SK-N-SH (cell line): ENCODE measurements at regions not wholly inside any gene's neighbourhood (a gene's known extent, or its start where the extent isn't known, plus 50 kb on each side); places are given as distances from the start of the nearest gene placed in this dataset.

Experiments used
- CTCF ChIA-PET: fragments of 300-600, 350-600 bp; formaldehyde crosslinking; extraction: SDS; loops from one replicate; lab custom pipeline; 2021; lab: Yijun Ruan, JAX
- POLR2A ChIA-PET: fragments of 350-600 bp; sonication (Branson Sonifier 250); formaldehyde crosslinking; extraction: SDS; loops from one replicate; lab custom pipeline; 2020; ENCODE audit warnings: antibody characterized with exemption, inconsistent platforms; lab: Yijun Ruan, JAX
- DNase-seq: peaks from one replicate; pipeline ENCODE4 v3.0.0; 2012
- H2AFZ ChIP-seq: fragments of 200-600 bp; sonication (generic); 2 replicates; pipeline ENCODE4 v1.8.1; 2016; ENCODE audit warnings: antibody characterized with exemption, mild to moderate bottlenecking, low read depth
- H3F3A ChIP-seq: fragments of 200-600 bp; sonication (generic); replicated peaks from 2 replicates; pipeline ENCODE3; 2016; ENCODE audit warnings: antibody characterized with exemption, mild to moderate bottlenecking; ENCODE audit not compliant: insufficient read depth
- H3K27ac ChIP-seq, 2 experiments: fragments of 200-500 bp in 1 of 2; fragments of 200-600 bp in 1 of 2; sonication (Bioruptor generic) in 1 of 2; sonication (generic), shearing (Covaris generic) in 1 of 2; 2 replicates each; pipeline versions ENCODE4 v1.5.1 to v1.6.1; 2014 to 2016; ENCODE audit warnings: low read depth in 2 of 2, inconsistent platforms in 1 of 2, low read length in 1 of 2, mild to moderate bottlenecking in 1 of 2, mixed read lengths in 1 of 2
- H3K27me3 ChIP-seq: fragments of 200-600 bp; sonication (generic), shearing (Covaris generic); 2 replicates; pipeline ENCODE4 v1.6.1; 2016; ENCODE audit warnings: mixed run types; ENCODE audit not compliant: insufficient read depth
- H3K36me3 ChIP-seq, 2 experiments: fragments of 200-500 bp in 1 of 2; fragments of 200-600 bp in 1 of 2; sonication (Bioruptor generic) in 1 of 2; sonication (generic) in 1 of 2; replicated peaks in 1 of 2; 2 replicates each; pipeline versions ENCODE3 to v1.5.1; 2014 to 2016; ENCODE audit warnings: low read length in 1 of 2, mild to moderate bottlenecking in 1 of 2; ENCODE audit not compliant: insufficient read depth in 2 of 2, control insufficient read depth in 1 of 2
- H3K4me1 ChIP-seq, 2 experiments: fragments of 200-500 bp in 1 of 2; fragments of 200-600 bp in 1 of 2; sonication (Bioruptor generic) in 1 of 2; sonication (generic), shearing (Covaris generic) in 1 of 2; 2 replicates each; pipeline versions ENCODE4 v1.5.1 to v1.6.1; 2014 to 2016; ENCODE audit warnings: low read depth in 1 of 2, low read length in 1 of 2, mixed run types in 1 of 2; ENCODE audit not compliant: insufficient read depth in 2 of 2, control insufficient read depth in 1 of 2
- H3K4me2 ChIP-seq: fragments of 200-600 bp; sonication (generic), shearing (Covaris generic); 2 replicates; pipeline ENCODE4 v1.6.1; 2017; ENCODE audit warnings: mixed run types
- H3K4me3 ChIP-seq, 2 experiments: fragments of 200-500 bp in 1 of 2; fragments of 200-600 bp in 1 of 2; sonication (Bioruptor generic) in 1 of 2; sonication (generic), shearing (Covaris generic) in 1 of 2; 2 replicates each; pipeline versions ENCODE4 v1.5.1 to v1.8.1; 2014 to 2016; ENCODE audit warnings: low read depth in 2 of 2, inconsistent platforms in 1 of 2, low read length in 1 of 2, mild to moderate bottlenecking in 1 of 2, mixed read lengths in 1 of 2, moderate library complexity in 1 of 2
- H3K79me2 ChIP-seq: fragments of 200-600 bp; sonication (generic); 2 replicates; pipeline ENCODE4 v1.8.1; 2017; ENCODE audit warnings: mild to moderate bottlenecking; ENCODE audit not compliant: insufficient read depth
- H3K9ac ChIP-seq: fragments of 200-600 bp; sonication (generic); 2 replicates; pipeline ENCODE4 v1.6.1; 2017; ENCODE audit warnings: mixed run types
- H3K9me2 ChIP-seq: fragments of 200-600 bp; sonication (generic); 2 replicates; pipeline ENCODE4 v1.6.1; 2017; ENCODE audit warnings: mixed run types
- H3K9me3 ChIP-seq: fragments of 200-600 bp; sonication (generic); 2 replicates; pipeline ENCODE4 v1.6.1; 2017; ENCODE audit warnings: mixed run types, mild to moderate bottlenecking, moderate library complexity
- H4K20me1 ChIP-seq: fragments of 200-600 bp; sonication (generic); 2 replicates; pipeline ENCODE4 v1.6.1; 2017; ENCODE audit warnings: mild to moderate bottlenecking, mixed run types; ENCODE audit not compliant: insufficient read depth
- CHD2 ChIP-seq: fragments of 150-350 bp; IDR thresholded peaks from 2 replicates; pipeline ENCODE4 v1.6.1; 2018; ENCODE audit warnings: low read length; ENCODE audit not compliant: partially characterized antibody
- ELF1 ChIP-seq: IDR thresholded peaks from 2 replicates; pipeline ENCODE4 v1.4.0; 2012
- EP300 ChIP-seq, 2 experiments: IDR thresholded peaks; 2 replicates each; pipeline versions ENCODE4 v1.4.0 to v1.6.1; 2012; ENCODE audit warnings: borderline replicate concordance in 1 of 2, low read depth in 1 of 2, low read length in 1 of 2
- EZH2phosphoT487 ChIP-seq: fragments of 200-600 bp; sonication (generic); IDR thresholded peaks from 2 replicates; pipeline ENCODE4 v1.6.1; 2017; ENCODE audit warnings: low read depth, mixed run types, mild to moderate bottlenecking, antibody characterized with exemption, moderate library complexity, borderline replicate concordance
- FOSL2 ChIP-seq: IDR thresholded peaks from 2 replicates; pipeline ENCODE4 v1.4.0; 2012; ENCODE audit warnings: low read depth, mild to moderate bottlenecking, moderate library complexity, borderline replicate concordance
- FOXJ3 ChIP-seq: sonication (generic); formaldehyde crosslinking; IDR thresholded peaks from 2 replicates; pipeline ENCODE4 v1.5.1; 2020; ENCODE audit warnings: mild to moderate bottlenecking, missing genetic modification reagents
- FOXM1 ChIP-seq: IDR thresholded peaks from 2 replicates; pipeline ENCODE4 v1.4.0; 2012; ENCODE audit warnings: low read depth, mild to moderate bottlenecking
- JUND ChIP-seq: IDR thresholded peaks from 2 replicates; pipeline ENCODE4 v1.4.0; 2012
- MEF2A ChIP-seq: IDR thresholded peaks from 2 replicates; pipeline ENCODE4 v1.4.0; 2012; ENCODE audit warnings: low read depth, borderline replicate concordance
- MXI1 ChIP-seq: IDR thresholded peaks from 2 replicates; pipeline ENCODE4 v1.6.1; 2012; ENCODE audit warnings: mild to moderate bottlenecking, low read depth, low read length, improper control_type of control experiment
- NFIC ChIP-seq: IDR thresholded peaks from 2 replicates; pipeline ENCODE4 v1.4.0; 2012; ENCODE audit warnings: borderline replicate concordance
- NRF1 ChIP-seq: IDR thresholded peaks from 2 replicates; pipeline ENCODE4 v1.6.1; 2012; ENCODE audit warnings: low read depth, mild to moderate bottlenecking, low read length
- POLR2AphosphoS5 ChIP-seq: IDR thresholded peaks from 2 replicates; pipeline ENCODE4 v1.6.1; 2012; ENCODE audit warnings: low read depth, low read length
- RCOR1 ChIP-seq: fragments of 150-350 bp; IDR thresholded peaks from 2 replicates; pipeline ENCODE4 v1.6.1; 2017; ENCODE audit warnings: antibody characterized with exemption, low read length
- RXRA ChIP-seq: IDR thresholded peaks from 2 replicates; pipeline ENCODE4 v1.4.0; 2012; ENCODE audit warnings: low read depth, mild to moderate bottlenecking, borderline replicate concordance
- TAF1 ChIP-seq: IDR thresholded peaks from 2 replicates; pipeline ENCODE4 v1.6.1; 2012; ENCODE audit warnings: low read depth, mild to moderate bottlenecking, low read length, moderate library complexity, borderline replicate concordance
- TEAD4 ChIP-seq: IDR thresholded peaks from 2 replicates; pipeline ENCODE4 v1.4.0; 2012; ENCODE audit warnings: mild to moderate bottlenecking, borderline replicate concordance; ENCODE audit not compliant: insufficient read depth
- YY1 ChIP-seq: IDR thresholded peaks from 2 replicates; pipeline ENCODE4 v1.4.0; 2012; ENCODE audit warnings: low read depth, mild to moderate bottlenecking
- WGBS: methylation state at CpG from one replicate; pipeline ENCODE4 v1.1.6; 2017; ENCODE audit warnings: low lambda C conversion rate; 5-methylcytosine and 5-hydroxymethylcytosine counted together
- TF ChIP-seq, protein P1 (sequence below): fragments of 150-350 bp; IDR thresholded peaks from 2 replicates; pipeline ENCODE4 v1.6.1; 2017; ENCODE audit warnings: antibody characterized with exemption, low read length, low read depth, borderline replicate concordance
- TF ChIP-seq, protein P2 (sequence below): IDR thresholded peaks from 2 replicates; pipeline ENCODE4 v1.6.1; 2012; ENCODE audit warnings: mild to moderate bottlenecking, low read depth, low read length, moderate library complexity
- TF ChIP-seq, protein P3 (sequence below): fragments of 150-350 bp; IDR thresholded peaks from 2 replicates; pipeline ENCODE4 v1.6.1; 2016; ENCODE audit warnings: mild to moderate bottlenecking, low read depth, low read length
- TF ChIP-seq, protein P4 (sequence below): IDR thresholded peaks from 2 replicates; pipeline ENCODE4 v1.4.0; 2012; ENCODE audit warnings: low read depth

DNA sequence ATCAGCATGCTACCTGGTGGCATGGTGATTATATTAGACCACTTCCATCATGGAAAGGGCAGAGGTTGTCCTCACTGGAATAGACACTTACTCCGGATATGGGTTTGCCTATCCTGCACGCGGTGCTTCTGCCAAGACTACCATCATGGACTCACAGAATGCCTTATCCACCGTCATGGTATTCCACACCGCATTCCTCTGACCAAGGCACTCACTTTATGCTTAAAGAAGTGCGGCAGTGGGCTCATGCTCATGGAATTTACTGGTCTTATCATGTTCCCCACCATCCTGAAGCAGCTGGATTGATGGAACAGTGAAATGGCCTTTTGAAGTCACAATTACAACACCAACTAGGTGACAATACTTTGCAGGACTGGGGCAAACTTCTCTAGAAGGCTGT lies 109.2 kb upstream of the DRD2 start:
- Histone ChIP-seq H3K27me3 (no peaks in the 10 kb centered on the region), H3K9me2 (no peaks in the 10 kb centered on the region), H4K20me1 (no peaks in the 10 kb centered on the region), H3K36me3 (no peaks in the 10 kb centered on the region), H3K27ac (no peak overlapping the region; a peak in 1 of 4 replicates), H3F3A (no peaks in the 10 kb centered on the region), H2AFZ (no peak overlapping the region), H3K4me3 (no peak overlapping the region), H3K79me2 (no peaks in the 10 kb centered on the region), H3K9ac (no peak overlapping the region), H3K9me3 (no peaks in the 10 kb centered on the region), H3K4me1 (peaks cover 0 to 16% of the 10 kb centered on the region in 2 experiments; a peak in 1 of 4 replicates), H3K4me2 (no peak overlapping the region)
- WGBS: 33% methylated on average over 6 of the region's 6 CpGs
- CTCF ChIA-PET: no interaction called here
- DNase-seq: no peak
- TF ChIP-seq JUND: no peak
- no peak for TF ChIP-seq TAF1
- no peak for TF ChIP-seq EP300 (IDR thresholded peaks at IDR 0.05; ENCODE audit: borderline replicate concordance in 1 of 2, low read depth in 1 of 2, low read length in 1 of 2)
- TF ChIP-seq, protein P1, sequence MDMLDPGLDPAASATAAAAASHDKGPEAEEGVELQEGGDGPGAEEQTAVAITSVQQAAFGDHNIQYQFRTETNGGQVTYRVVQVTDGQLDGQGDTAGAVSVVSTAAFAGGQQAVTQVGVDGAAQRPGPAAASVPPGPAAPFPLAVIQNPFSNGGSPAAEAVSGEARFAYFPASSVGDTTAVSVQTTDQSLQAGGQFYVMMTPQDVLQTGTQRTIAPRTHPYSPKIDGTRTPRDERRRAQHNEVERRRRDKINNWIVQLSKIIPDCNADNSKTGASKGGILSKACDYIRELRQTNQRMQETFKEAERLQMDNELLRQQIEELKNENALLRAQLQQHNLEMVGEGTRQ: no peak
- TF ChIP-seq EZH2phosphoT487: no peak
- no peak for TF ChIP-seq CHD2
- no peak for TF ChIP-seq MXI1
- TF ChIP-seq NFIC: no peak
- TF ChIP-seq FOXJ3 (CRISPR knock-in tag): no peak
- TF ChIP-seq MEF2A: no peak
- TF ChIP-seq NRF1: no peak
- TF ChIP-seq RCOR1: no peak
- POLR2A ChIA-PET: no interaction called here

DNA sequence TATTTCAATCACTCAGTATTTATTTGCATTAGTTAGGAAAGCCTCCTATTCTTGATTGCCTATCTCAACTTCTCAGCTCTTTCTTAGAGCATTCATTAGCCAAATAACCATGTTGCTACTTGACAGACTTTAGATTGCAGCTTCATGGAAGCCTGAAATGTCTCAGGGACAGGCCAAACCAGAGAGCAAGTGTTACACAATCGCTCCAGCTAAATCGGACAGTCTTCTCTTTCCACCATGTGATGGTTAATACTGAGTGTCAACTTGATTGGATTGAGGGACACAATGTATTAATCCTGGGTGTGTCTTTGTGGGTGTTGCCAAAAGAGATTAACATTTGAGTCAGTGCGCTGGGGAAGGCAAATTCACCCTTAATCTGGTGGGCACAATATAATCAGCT lies 106.5 kb upstream of the DRD2 start:
- POLR2A ChIA-PET: no interaction called here
- Histone ChIP-seq H3K9ac (no peak overlapping the region), H3K9me2 (no peaks in the 10 kb centered on the region), H3K9me3 (no peaks in the 10 kb centered on the region), H4K20me1 (no peaks in the 10 kb centered on the region), H3K36me3 (no peaks in the 10 kb centered on the region), H3K27me3 (no peaks in the 10 kb centered on the region), H3F3A (no peaks in the 10 kb centered on the region), H3K4me3 (no peak overlapping the region), H3K79me2 (no peaks in the 10 kb centered on the region), H2AFZ (no peak overlapping the region), H3K4me1 (peaks cover 0 to 40% of the 10 kb centered on the region in 2 experiments; a peak in 1 of 4 replicates), H3K4me2 (no peak overlapping the region), H3K27ac (no peak overlapping the region)
- 76% methylated on average over 3 of the region's 3 CpGs for WGBS
- CTCF ChIA-PET: interaction anchor here (1.3 to 1.4 kb wide), 2 partner anchors 9 to 11 kb away, joined by 4 to 5 read pairs; no protein-coding TSS in a partner anchor
- no peak for DNase-seq
- TF ChIP-seq, protein P2, sequence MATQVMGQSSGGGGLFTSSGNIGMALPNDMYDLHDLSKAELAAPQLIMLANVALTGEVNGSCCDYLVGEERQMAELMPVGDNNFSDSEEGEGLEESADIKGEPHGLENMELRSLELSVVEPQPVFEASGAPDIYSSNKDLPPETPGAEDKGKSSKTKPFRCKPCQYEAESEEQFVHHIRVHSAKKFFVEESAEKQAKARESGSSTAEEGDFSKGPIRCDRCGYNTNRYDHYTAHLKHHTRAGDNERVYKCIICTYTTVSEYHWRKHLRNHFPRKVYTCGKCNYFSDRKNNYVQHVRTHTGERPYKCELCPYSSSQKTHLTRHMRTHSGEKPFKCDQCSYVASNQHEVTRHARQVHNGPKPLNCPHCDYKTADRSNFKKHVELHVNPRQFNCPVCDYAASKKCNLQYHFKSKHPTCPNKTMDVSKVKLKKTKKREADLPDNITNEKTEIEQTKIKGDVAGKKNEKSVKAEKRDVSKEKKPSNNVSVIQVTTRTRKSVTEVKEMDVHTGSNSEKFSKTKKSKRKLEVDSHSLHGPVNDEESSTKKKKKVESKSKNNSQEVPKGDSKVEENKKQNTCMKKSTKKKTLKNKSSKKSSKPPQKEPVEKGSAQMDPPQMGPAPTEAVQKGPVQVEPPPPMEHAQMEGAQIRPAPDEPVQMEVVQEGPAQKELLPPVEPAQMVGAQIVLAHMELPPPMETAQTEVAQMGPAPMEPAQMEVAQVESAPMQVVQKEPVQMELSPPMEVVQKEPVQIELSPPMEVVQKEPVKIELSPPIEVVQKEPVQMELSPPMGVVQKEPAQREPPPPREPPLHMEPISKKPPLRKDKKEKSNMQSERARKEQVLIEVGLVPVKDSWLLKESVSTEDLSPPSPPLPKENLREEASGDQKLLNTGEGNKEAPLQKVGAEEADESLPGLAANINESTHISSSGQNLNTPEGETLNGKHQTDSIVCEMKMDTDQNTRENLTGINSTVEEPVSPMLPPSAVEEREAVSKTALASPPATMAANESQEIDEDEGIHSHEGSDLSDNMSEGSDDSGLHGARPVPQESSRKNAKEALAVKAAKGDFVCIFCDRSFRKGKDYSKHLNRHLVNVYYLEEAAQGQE: no peak
- TF ChIP-seq TEAD4 (no peak), FOXM1 (no peak), JUND (no peak), MXI1 (no peak), FOSL2 (no peak), EZH2phosphoT487 (no peak), ELF1 (no peak), TAF1 (no peak), POLR2AphosphoS5 (no peak), RXRA (no peak), EP300 (IDR thresholded peaks at IDR 0.05; ENCODE audit: borderline replicate concordance in 1 of 2, low read depth in 1 of 2, low read length in 1 of 2) (no peak), YY1 (no peak)
- TF ChIP-seq, protein P3, sequence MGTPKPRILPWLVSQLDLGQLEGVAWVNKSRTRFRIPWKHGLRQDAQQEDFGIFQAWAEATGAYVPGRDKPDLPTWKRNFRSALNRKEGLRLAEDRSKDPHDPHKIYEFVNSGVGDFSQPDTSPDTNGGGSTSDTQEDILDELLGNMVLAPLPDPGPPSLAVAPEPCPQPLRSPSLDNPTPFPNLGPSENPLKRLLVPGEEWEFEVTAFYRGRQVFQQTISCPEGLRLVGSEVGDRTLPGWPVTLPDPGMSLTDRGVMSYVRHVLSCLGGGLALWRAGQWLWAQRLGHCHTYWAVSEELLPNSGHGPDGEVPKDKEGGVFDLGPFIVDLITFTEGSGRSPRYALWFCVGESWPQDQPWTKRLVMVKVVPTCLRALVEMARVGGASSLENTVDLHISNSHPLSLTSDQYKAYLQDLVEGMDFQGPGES: no peak
- TF ChIP-seq, protein P4, sequence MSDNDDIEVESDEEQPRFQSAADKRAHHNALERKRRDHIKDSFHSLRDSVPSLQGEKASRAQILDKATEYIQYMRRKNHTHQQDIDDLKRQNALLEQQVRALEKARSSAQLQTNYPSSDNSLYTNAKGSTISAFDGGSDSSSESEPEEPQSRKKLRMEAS: no peak
- TF ChIP-seq, protein P1: no peak
